HG03442 (cell line): ENCODE measurements at regions not wholly inside any gene's neighbourhood (a gene's known extent, or its start where the extent isn't known, plus 50 kb on each side); places are given as distances from the start of the nearest gene placed in this dataset.

Experiments
- ATAC-seq: cut with Tn5 transposase; IDR thresholded peaks from one replicate; pipeline ENCODE4 v1.9.1; 2021; ENCODE audit warnings: mild to moderate bottlenecking, moderate library complexity; ENCODE audit not compliant: unreplicated experiment

GRCh38 chr6:98777762-98778161 is 56.6 kb upstream of the POU3F2 start:
- ATAC-seq = peak; percentile 99

- no peak for ATAC-seq
Observed at GRCh38 chr6:98779618-98780017, 54.8 kb upstream of the POU3F2 start.

GRCh38 chr6:98782772-98783171 is 51.6 kb upstream of the POU3F2 start:
- peak; percentile 41 for ATAC-seq

- no peak for ATAC-seq
Observed at GRCh38 chr6:98783578-98783977, 50.8 kb upstream of the POU3F2 start.
